IMR-90 (cell line): ENCODE measurements at regions not wholly inside any gene's neighbourhood (a gene's known extent, or its start where the extent isn't known, plus 50 kb on each side); places are given as distances from the start of the nearest gene placed in this dataset.

Experiments used
- ATAC-seq: fragments of 200-7000 bp; cut with Tn5 transposase; 2 replicates; pipeline ENCODE4 v1.9.1; 2020; ENCODE audit warnings: low read depth, mild to moderate bottlenecking, moderate library complexity
- BruUV-seq: library from RNA; stranded (reverse); fragments of 400-500 nt; replicated peaks from 2 replicates; lab custom pipeline; 2021; lab: Mats Ljungman, UMichigan
- CTCF ChIA-PET: fragments of 300-600 bp; formaldehyde crosslinking; extraction: SDS; loops from one replicate; lab custom pipeline; 2021; ENCODE audit warnings: antibody characterized with exemption; lab: Yijun Ruan, JAX
- POLR2A ChIA-PET: fragments of 300-600 bp; sonication (Branson Sonifier 250); formaldehyde crosslinking; loops from one replicate; lab custom pipeline; 2022; ENCODE audit warnings: antibody characterized with exemption; ENCODE audit not compliant: unreplicated experiment; lab: Charles Lee
- DNase-seq: peaks from one replicate; pipeline ENCODE4 v3.0.0; 2013
- H2AFZ ChIP-seq: replicated peaks from 2 replicates; pipeline ENCODE3; 2013; ENCODE audit warnings: low read length, mild to moderate bottlenecking; ENCODE audit not compliant: poor library complexity
- H2AK5ac ChIP-seq: 2 replicates; pipeline ENCODE4 v1.6.1; 2013; ENCODE audit warnings: low read depth, low read length, inconsistent platforms
- H2AK9ac ChIP-seq: replicated peaks from 2 replicates; pipeline ENCODE3; 2013; ENCODE audit warnings: mild to moderate bottlenecking, low read depth, low read length, moderate library complexity; ENCODE audit not compliant: poor library complexity
- H2BK120ac ChIP-seq: 2 replicates; pipeline ENCODE4 v1.6.1; 2013; ENCODE audit warnings: low read depth, low read length, inconsistent platforms
- H2BK15ac ChIP-seq: 3 replicates; pipeline ENCODE4 v1.6.1; 2013; ENCODE audit warnings: low read depth, low read length, inconsistent platforms
- H2BK20ac ChIP-seq: 2 replicates; pipeline ENCODE4 v1.6.1; 2013; ENCODE audit warnings: low read depth, mild to moderate bottlenecking, inconsistent platforms, low read length, moderate library complexity
- H2BK5ac ChIP-seq: 2 replicates; pipeline ENCODE4 v1.6.1; 2013; ENCODE audit warnings: mild to moderate bottlenecking, low read depth, low read length, inconsistent platforms; ENCODE audit not compliant: poor library complexity, severe bottlenecking
- H3K14ac ChIP-seq: replicated peaks from 2 replicates; pipeline ENCODE4 v1.6.1; 2013; ENCODE audit warnings: low read depth, low read length, inconsistent platforms
- H3K18ac ChIP-seq: 2 replicates; pipeline ENCODE4 v1.6.1; 2013; ENCODE audit warnings: low read depth, low read length, control low read depth
- H3K23ac ChIP-seq: 2 replicates; pipeline ENCODE4 v1.6.1; 2013; ENCODE audit warnings: low read depth, low read length, inconsistent platforms
- H3K27ac ChIP-seq: 2 replicates; pipeline ENCODE4 v1.5.1; 2013; ENCODE audit warnings: mild to moderate bottlenecking, control low read depth, low read length; ENCODE audit not compliant: insufficient read depth
- H3K27me3 ChIP-seq: 2 replicates; pipeline ENCODE4 v1.6.1; 2013; ENCODE audit warnings: low read length; ENCODE audit not compliant: control insufficient read depth, insufficient read depth
- H3K36me3 ChIP-seq: 2 replicates; pipeline ENCODE4 v1.6.1; 2013; ENCODE audit warnings: low read length, mixed read lengths; ENCODE audit not compliant: control insufficient read depth, insufficient read depth
- H3K4ac ChIP-seq: 2 replicates; pipeline ENCODE4 v1.6.1; 2013; ENCODE audit warnings: low read depth, low read length, inconsistent platforms
- H3K4me1 ChIP-seq: 2 replicates; pipeline ENCODE4 v1.6.1; 2013; ENCODE audit warnings: low read length, mixed read lengths; ENCODE audit not compliant: control insufficient read depth, insufficient read depth
- H3K4me2 ChIP-seq: 2 replicates; pipeline ENCODE4 v1.6.1; 2013; ENCODE audit warnings: low read depth, mild to moderate bottlenecking, control low read depth, low read length, moderate library complexity
- H3K4me3 ChIP-seq: 2 replicates; pipeline ENCODE4 v1.5.1; 2013; ENCODE audit warnings: low read depth, mild to moderate bottlenecking, control low read depth, low read length, moderate library complexity; ENCODE audit not compliant: insufficient read depth
- H3K56ac ChIP-seq: 2 replicates; pipeline ENCODE4 v1.6.1; 2013; ENCODE audit warnings: low read length, inconsistent platforms; ENCODE audit not compliant: insufficient read depth; ENCODE audit errors: extremely low read depth
- H3K79me1 ChIP-seq, 2 experiments: 2 replicates each; pipeline ENCODE4 v1.6.1; 2013; ENCODE audit warnings: low read length in 2 of 2, inconsistent platforms in 1 of 2, low read depth in 1 of 2
- H3K9ac ChIP-seq: 2 replicates; pipeline ENCODE4 v1.6.1; 2013; ENCODE audit warnings: low read depth, low read length, control low read depth
- H3K9me1 ChIP-seq: 2 replicates; pipeline ENCODE4 v1.6.1; 2013; ENCODE audit warnings: low read length, inconsistent platforms; ENCODE audit not compliant: insufficient read depth
- H3K9me3 ChIP-seq: 2 replicates; pipeline ENCODE4 v1.6.1; 2013; ENCODE audit warnings: low read length; ENCODE audit not compliant: control insufficient read depth, insufficient read depth
- H4K20me1 ChIP-seq: 2 replicates; pipeline ENCODE4 v1.6.1; 2013; ENCODE audit warnings: low read length, inconsistent platforms; ENCODE audit not compliant: insufficient read depth
- H4K5ac ChIP-seq: 2 replicates; pipeline ENCODE4 v1.6.1; 2013; ENCODE audit warnings: mild to moderate bottlenecking, low read depth, low read length, control low read depth
- H4K8ac ChIP-seq, 2 experiments: 2 replicates each; pipeline ENCODE4 v1.6.1; 2013; ENCODE audit warnings: low read depth in 2 of 2, low read length in 2 of 2, control low read depth in 1 of 2, inconsistent platforms in 1 of 2
- H4K91ac ChIP-seq: 2 replicates; pipeline ENCODE4 v1.6.1; 2013; ENCODE audit warnings: low read depth, low read length, inconsistent platforms; ENCODE audit not compliant: insufficient read depth
- CEBPB ChIP-seq: IDR thresholded peaks from 2 replicates; pipeline ENCODE4 v1.6.1; 2012; ENCODE audit warnings: low read depth, low read length, improper control_type of control experiment
- CTCF ChIP-seq: conservative IDR thresholded peaks from 2 replicates; pipeline ENCODE4 v1.5.1; 2012; ENCODE audit warnings: mild to moderate bottlenecking, low read depth, low read length, improper control_type of control experiment
- MXI1 ChIP-seq: IDR thresholded peaks from 2 replicates; pipeline ENCODE4 v1.6.1; 2012; ENCODE audit warnings: low read depth, mild to moderate bottlenecking, low read length, moderate library complexity, borderline replicate concordance
- USF2 ChIP-seq: fragments of 150-350 bp; IDR thresholded peaks from 2 replicates; pipeline ENCODE4 v1.6.1; 2017; ENCODE audit warnings: mild to moderate bottlenecking, antibody characterized with exemption, low read length, low read depth
- WGBS, 2 experiments: methylation state at CpG; one replicate each; pipeline versions ENCODE4 v1.1.5 to v1.1.7; 2013; ENCODE audit warnings: missing lambda C conversion rate in 2 of 2; ENCODE audit not compliant: insufficient read length in 1 of 2; ENCODE audit errors: extremely low coverage in 2 of 2; 5-methylcytosine and 5-hydroxymethylcytosine counted together
- dilution Hi-C: fragments of 300-500 bp; cut with HindIII; formaldehyde crosslinking; loops from one replicate; pipeline ENCODE4 v1.14.3; 2018; ENCODE audit warnings: low sequenced_read_pairs; ENCODE audit not compliant: unreplicated experiment
- in situ Hi-C: fragments of 300-500 bp; cut with MboI; formaldehyde crosslinking; loops from 3 replicates; pipeline ENCODE4 v1.14.3; 2019; ENCODE audit warnings: low sequenced_read_pairs, inconsistent platforms, mixed read lengths
- intact Hi-C: fragments of 100-400 bp; cut with micrococcal nuclease; formaldehyde crosslinking; loops from 2 replicates; pipeline ENCODE4 v1.10.0; 2022

GRCh38 chrX:122866532-122866931 lies 317.5 kb upstream of the GRIA3 start:
- TF ChIP-seq CTCF (no peak), USF2 (no peak), MXI1 (no peak), CEBPB (peak; percentile 58)
- Histone ChIP-seq H3K27ac (no peak overlapping the region), H3K79me1 (no peaks in the 10 kb centered on the region)

More at GRCh38 chrX:122866532-122866931, 317.5 kb upstream of the GRIA3 start:
- in situ Hi-C loops, result no loop called here
- H3K4me2 ChIP-seq, result no peak overlapping the region
- ChIA-PET CTCF (no interaction called here), POLR2A (no interaction called here)
- H2BK20ac ChIP-seq, result no peak overlapping the region
- H3K9me1 ChIP-seq, result no peaks in the 10 kb centered on the region
- no peak overlapping the region for H3K18ac ChIP-seq
- H2AK5ac ChIP-seq, result no peak overlapping the region
- no CpG with 5 or more reads among the region's 2 CpGs for WGBS, 2 experiments
- H3K56ac ChIP-seq, result no peak overlapping the region
- H3K4ac ChIP-seq, result no peak overlapping the region
- no peaks in the 10 kb centered on the region for H3K36me3 ChIP-seq
- H2BK120ac ChIP-seq, result no peak overlapping the region
- H4K5ac ChIP-seq, result no peak overlapping the region
- dilution Hi-C loops, result no loop called here
- H2BK15ac ChIP-seq, result no peak overlapping the region
- H3K4me1 ChIP-seq, result no peaks in the 10 kb centered on the region
- no peak overlapping the region for H4K8ac ChIP-seq
- no peak overlapping the region for H2BK5ac ChIP-seq
- no peaks in the 10 kb centered on the region for H4K20me1 ChIP-seq
- no peak overlapping the region for H2AFZ ChIP-seq
- ATAC-seq (no peak), DNase-seq (peak; percentile 17)
- H3K27me3 ChIP-seq, result no peaks in the 10 kb centered on the region
- H2AK9ac ChIP-seq, result no peak overlapping the region
- BruUV-seq, result no TSS peak
- no peaks in the 10 kb centered on the region for H3K9me3 ChIP-seq
- H3K14ac ChIP-seq, result no peak overlapping the region
- no peak overlapping the region for H3K4me3 ChIP-seq
- H4K91ac ChIP-seq, result no peak overlapping the region
- intact Hi-C loops, result no loop called here
- no peak overlapping the region for H3K23ac ChIP-seq
- no peak overlapping the region for H3K9ac ChIP-seq
